ENCODE measurements at regions not wholly inside any gene's neighbourhood (a gene's known extent, or its start where the extent isn't known, plus 50 kb on each side); places are given as distances from the start of the nearest gene placed in this dataset.

- TF ChIP-seq CTCF (optimal IDR thresholded peaks at IDR 0.05 in 1 of 3, IDR thresholded peaks at IDR 0.05 in 1 of 3, conservative IDR thresholded peaks at IDR 0.05 in 1 of 3; ENCODE audit: extremely low read depth in 1 of 3, insufficient read depth in 2 of 3, low read length in 3 of 3) (no peak), EZH2 (IDR thresholded peaks at IDR 0.05; ENCODE audit: low read length) (no peak)
Measured at GRCh38 chr19:31667106-31667505, 317.9 kb upstream of the TSHZ3 start.

Data from keratinocyte (primary cell).